WTC11 (cell line): ENCODE measurements at regions not wholly inside any gene's neighbourhood (a gene's known extent, or its start where the extent isn't known, plus 50 kb on each side); places are given as distances from the start of the nearest gene placed in this dataset.

Source experiments
- ATAC-seq: fragments of 200-7000 bp; cut with Tn5 transposase; 2 replicates; pipeline ENCODE4 v1.10.0; 2021; ENCODE audit warnings: mild to moderate bottlenecking, moderate library complexity
- CTCF ChIA-PET: fragments of 300-600 bp; sonication (Branson Sonifier 250); formaldehyde crosslinking; loops from one replicate; lab custom pipeline; 2021; ENCODE audit warnings: antibody characterized with exemption; lab: Charles Lee
- POLR2A ChIA-PET: fragments of 350-600 bp; sonication (Branson Sonifier 250); formaldehyde crosslinking; loops from one replicate; lab custom pipeline; 2021; ENCODE audit warnings: antibody characterized with exemption; lab: Charles Lee
- DNase-seq: peaks from one replicate; pipeline ENCODE4 v3.0.0; 2021; ENCODE audit warnings: low spot score
- H3K27ac Mint-ChIP-seq: 2 replicates; pipeline ENCODE4 v1.8.0; 2021; ENCODE audit warnings: mixed read lengths
- H3K27me3 Mint-ChIP-seq: 2 replicates; pipeline ENCODE4 v1.8.0; 2021; ENCODE audit warnings: low read depth, mild to moderate bottlenecking, moderate library complexity, mixed read lengths
- H3K36me3 Mint-ChIP-seq: 2 replicates; pipeline ENCODE4 v1.8.0; 2021; ENCODE audit warnings: mixed read lengths
- H3K4me1 Mint-ChIP-seq: 2 replicates; pipeline ENCODE4 v1.8.0; 2022; ENCODE audit warnings: mixed read lengths
- H3K4me3 Mint-ChIP-seq: 2 replicates; pipeline ENCODE4 v1.8.0; 2021; ENCODE audit warnings: mild to moderate bottlenecking, moderate library complexity, mixed read lengths
- H3K9me3 Mint-ChIP-seq: 2 replicates; pipeline ENCODE4 v1.8.0; 2021; ENCODE audit warnings: mixed read lengths
- ETV6 ChIP-seq: sonication (generic); formaldehyde crosslinking; IDR thresholded peaks from 2 replicates; pipeline ENCODE4 v1.8.1; 2022; ENCODE audit warnings: mild to moderate bottlenecking, missing genetic modification reagents
- GABPB1 ChIP-seq: sonication (generic); formaldehyde crosslinking; IDR thresholded peaks from 2 replicates; pipeline ENCODE4 v1.8.1; 2023; ENCODE audit warnings: mild to moderate bottlenecking, missing genetic modification reagents
- NFE2L1 ChIP-seq: sonication (generic); formaldehyde crosslinking; IDR thresholded peaks from 2 replicates; pipeline ENCODE4 v1.8.1; 2023; ENCODE audit warnings: missing genetic modification reagents
- TEAD1 ChIP-seq: sonication (generic); formaldehyde crosslinking; IDR thresholded peaks from 2 replicates; pipeline ENCODE4 v1.8.0; 2022; ENCODE audit warnings: mild to moderate bottlenecking, missing genetic modification reagents
- ZBTB21 ChIP-seq: sonication (generic); formaldehyde crosslinking; IDR thresholded peaks from 2 replicates; pipeline ENCODE4 v1.8.1; 2023; ENCODE audit warnings: mild to moderate bottlenecking, missing genetic modification reagents, borderline replicate concordance
- ZNF138 ChIP-seq: sonication (generic); formaldehyde crosslinking; conservative IDR thresholded peaks from 2 replicates; pipeline ENCODE4 v1.8.1; 2022; ENCODE audit warnings: mild to moderate bottlenecking, moderate library complexity, missing genetic modification reagents
- TF ChIP-seq, protein P1 (sequence below): fragments of 250-450 bp; sonication (Bioruptor Pico); IDR thresholded peaks from 2 replicates; pipeline ENCODE4 v1.9.0; 2021; ENCODE audit warnings: mild to moderate bottlenecking
- TF ChIP-seq, protein P2 (sequence below): sonication (generic); formaldehyde crosslinking; IDR thresholded peaks from 2 replicates; pipeline ENCODE4 v1.8.0; 2023; ENCODE audit warnings: mild to moderate bottlenecking, missing genetic modification reagents
- TF ChIP-seq, protein P3 (sequence below): fragments of 250-450 bp; sonication (Bioruptor Pico); IDR thresholded peaks from 2 replicates; pipeline ENCODE4 v1.8.0; 2021; ENCODE audit warnings: mild to moderate bottlenecking
- TF ChIP-seq, protein P4 (sequence below): sonication (generic); formaldehyde crosslinking; IDR thresholded peaks from 2 replicates; pipeline ENCODE4 v1.8.1; 2023; ENCODE audit warnings: mild to moderate bottlenecking, missing genetic modification reagents
- TF ChIP-seq, protein P5 (sequence below): fragments of 250-450 bp; sonication (Bioruptor Pico); IDR thresholded peaks from 2 replicates; pipeline ENCODE4 v1.9.0; 2021; ENCODE audit warnings: mild to moderate bottlenecking, borderline replicate concordance
- TF ChIP-seq, protein P6 (sequence below): sonication (generic); formaldehyde crosslinking; IDR thresholded peaks from 2 replicates; pipeline ENCODE4 v1.8.0; 2023; ENCODE audit warnings: missing genetic modification reagents
- TF ChIP-seq, protein P7 (sequence below): sonication (generic); formaldehyde crosslinking; IDR thresholded peaks from 2 replicates; pipeline ENCODE4 v1.8.1; 2023; ENCODE audit warnings: mild to moderate bottlenecking, missing genetic modification reagents
- TF ChIP-seq, protein P8 (sequence below): fragments of 250-450 bp; sonication (Bioruptor Pico); IDR thresholded peaks from 2 replicates; pipeline ENCODE4 v1.9.0; 2021; ENCODE audit warnings: mild to moderate bottlenecking

DNA sequence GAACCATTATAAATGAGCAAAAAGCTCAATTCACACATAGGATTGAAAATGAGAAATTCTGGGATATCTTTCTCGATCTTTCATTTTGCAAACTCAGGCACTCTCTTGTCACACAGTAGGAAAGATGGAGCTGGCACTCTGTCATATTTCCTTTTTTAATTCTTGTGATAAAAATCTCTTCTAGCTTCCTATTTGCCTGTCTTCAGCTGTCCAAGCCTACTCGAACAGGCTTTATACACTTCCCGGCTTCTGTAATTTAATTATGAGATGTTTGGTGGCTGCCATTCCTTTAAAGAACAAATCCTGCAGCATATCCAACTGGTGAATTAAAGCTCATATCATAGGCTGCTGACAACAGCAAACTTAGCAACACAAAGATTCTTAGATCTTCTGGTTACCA lies 1484.3 kb upstream of the PIK3C3 start:
- no peak for DNase-seq
- ChIA-PET POLR2A (interaction anchor here (0.6 kb wide), 1 partner anchor 644 kb away, joined by 3 read pairs; no protein-coding TSS in a partner anchor), CTCF (no interaction called here)
- no peak overlapping the region for H3K4me3 Mint-ChIP-seq
- H3K27me3 Mint-ChIP-seq = no peaks in the 10 kb centered on the region
- no peaks in the 10 kb centered on the region for H3K9me3 Mint-ChIP-seq
- no peak for ATAC-seq
- peaks cover 9% of the 10 kb centered on the region for H3K4me1 Mint-ChIP-seq
- no peak for TF ChIP-seq TEAD1 (CRISPR knock-in tag)
- no peak for TF ChIP-seq ZBTB21 (CRISPR knock-in tag)
- TF ChIP-seq, protein P1, sequence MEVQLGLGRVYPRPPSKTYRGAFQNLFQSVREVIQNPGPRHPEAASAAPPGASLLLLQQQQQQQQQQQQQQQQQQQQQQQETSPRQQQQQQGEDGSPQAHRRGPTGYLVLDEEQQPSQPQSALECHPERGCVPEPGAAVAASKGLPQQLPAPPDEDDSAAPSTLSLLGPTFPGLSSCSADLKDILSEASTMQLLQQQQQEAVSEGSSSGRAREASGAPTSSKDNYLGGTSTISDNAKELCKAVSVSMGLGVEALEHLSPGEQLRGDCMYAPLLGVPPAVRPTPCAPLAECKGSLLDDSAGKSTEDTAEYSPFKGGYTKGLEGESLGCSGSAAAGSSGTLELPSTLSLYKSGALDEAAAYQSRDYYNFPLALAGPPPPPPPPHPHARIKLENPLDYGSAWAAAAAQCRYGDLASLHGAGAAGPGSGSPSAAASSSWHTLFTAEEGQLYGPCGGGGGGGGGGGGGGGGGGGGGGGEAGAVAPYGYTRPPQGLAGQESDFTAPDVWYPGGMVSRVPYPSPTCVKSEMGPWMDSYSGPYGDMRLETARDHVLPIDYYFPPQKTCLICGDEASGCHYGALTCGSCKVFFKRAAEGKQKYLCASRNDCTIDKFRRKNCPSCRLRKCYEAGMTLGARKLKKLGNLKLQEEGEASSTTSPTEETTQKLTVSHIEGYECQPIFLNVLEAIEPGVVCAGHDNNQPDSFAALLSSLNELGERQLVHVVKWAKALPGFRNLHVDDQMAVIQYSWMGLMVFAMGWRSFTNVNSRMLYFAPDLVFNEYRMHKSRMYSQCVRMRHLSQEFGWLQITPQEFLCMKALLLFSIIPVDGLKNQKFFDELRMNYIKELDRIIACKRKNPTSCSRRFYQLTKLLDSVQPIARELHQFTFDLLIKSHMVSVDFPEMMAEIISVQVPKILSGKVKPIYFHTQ (CRISPR knock-in tag) = no peak
- TF ChIP-seq, protein P2, sequence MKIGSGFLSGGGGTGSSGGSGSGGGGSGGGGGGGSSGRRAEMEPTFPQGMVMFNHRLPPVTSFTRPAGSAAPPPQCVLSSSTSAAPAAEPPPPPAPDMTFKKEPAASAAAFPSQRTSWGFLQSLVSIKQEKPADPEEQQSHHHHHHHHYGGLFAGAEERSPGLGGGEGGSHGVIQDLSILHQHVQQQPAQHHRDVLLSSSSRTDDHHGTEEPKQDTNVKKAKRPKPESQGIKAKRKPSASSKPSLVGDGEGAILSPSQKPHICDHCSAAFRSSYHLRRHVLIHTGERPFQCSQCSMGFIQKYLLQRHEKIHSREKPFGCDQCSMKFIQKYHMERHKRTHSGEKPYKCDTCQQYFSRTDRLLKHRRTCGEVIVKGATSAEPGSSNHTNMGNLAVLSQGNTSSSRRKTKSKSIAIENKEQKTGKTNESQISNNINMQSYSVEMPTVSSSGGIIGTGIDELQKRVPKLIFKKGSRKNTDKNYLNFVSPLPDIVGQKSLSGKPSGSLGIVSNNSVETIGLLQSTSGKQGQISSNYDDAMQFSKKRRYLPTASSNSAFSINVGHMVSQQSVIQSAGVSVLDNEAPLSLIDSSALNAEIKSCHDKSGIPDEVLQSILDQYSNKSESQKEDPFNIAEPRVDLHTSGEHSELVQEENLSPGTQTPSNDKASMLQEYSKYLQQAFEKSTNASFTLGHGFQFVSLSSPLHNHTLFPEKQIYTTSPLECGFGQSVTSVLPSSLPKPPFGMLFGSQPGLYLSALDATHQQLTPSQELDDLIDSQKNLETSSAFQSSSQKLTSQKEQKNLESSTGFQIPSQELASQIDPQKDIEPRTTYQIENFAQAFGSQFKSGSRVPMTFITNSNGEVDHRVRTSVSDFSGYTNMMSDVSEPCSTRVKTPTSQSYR (CRISPR knock-in tag) = no peak
- no peak for TF ChIP-seq ETV6
- TF ChIP-seq, protein P3, sequence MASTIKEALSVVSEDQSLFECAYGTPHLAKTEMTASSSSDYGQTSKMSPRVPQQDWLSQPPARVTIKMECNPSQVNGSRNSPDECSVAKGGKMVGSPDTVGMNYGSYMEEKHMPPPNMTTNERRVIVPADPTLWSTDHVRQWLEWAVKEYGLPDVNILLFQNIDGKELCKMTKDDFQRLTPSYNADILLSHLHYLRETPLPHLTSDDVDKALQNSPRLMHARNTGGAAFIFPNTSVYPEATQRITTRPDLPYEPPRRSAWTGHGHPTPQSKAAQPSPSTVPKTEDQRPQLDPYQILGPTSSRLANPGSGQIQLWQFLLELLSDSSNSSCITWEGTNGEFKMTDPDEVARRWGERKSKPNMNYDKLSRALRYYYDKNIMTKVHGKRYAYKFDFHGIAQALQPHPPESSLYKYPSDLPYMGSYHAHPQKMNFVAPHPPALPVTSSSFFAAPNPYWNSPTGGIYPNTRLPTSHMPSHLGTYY = no peak
- TF ChIP-seq, protein P4, sequence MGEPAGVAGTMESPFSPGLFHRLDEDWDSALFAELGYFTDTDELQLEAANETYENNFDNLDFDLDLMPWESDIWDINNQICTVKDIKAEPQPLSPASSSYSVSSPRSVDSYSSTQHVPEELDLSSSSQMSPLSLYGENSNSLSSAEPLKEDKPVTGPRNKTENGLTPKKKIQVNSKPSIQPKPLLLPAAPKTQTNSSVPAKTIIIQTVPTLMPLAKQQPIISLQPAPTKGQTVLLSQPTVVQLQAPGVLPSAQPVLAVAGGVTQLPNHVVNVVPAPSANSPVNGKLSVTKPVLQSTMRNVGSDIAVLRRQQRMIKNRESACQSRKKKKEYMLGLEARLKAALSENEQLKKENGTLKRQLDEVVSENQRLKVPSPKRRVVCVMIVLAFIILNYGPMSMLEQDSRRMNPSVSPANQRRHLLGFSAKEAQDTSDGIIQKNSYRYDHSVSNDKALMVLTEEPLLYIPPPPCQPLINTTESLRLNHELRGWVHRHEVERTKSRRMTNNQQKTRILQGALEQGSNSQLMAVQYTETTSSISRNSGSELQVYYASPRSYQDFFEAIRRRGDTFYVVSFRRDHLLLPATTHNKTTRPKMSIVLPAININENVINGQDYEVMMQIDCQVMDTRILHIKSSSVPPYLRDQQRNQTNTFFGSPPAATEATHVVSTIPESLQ = no peak
- TF ChIP-seq, all 79 proteins: peak for 0
- Mint-ChIP-seq H3K27ac (no peak overlapping the region), H3K36me3 (no peaks in the 10 kb centered on the region)

DNA sequence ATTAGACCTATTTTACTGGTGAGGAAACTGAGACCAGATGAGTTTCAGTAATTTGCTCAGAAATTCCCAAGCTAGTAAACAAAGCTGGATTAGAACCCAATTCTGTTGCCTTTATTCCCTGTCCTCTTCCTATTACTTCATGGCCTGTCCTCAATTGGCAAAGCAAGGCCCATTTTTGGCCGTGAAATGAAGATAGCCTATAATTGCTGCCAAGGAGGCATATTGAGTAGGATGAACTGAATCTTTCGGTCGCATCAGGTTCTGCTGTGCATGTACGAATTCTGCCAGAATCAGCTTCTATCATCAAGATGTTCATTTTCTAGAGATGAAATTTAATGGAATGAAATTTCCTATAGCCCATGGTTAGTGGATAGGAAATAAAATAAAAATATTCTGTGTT lies 1485.2 kb upstream of the PIK3C3 start:
- H3K27ac Mint-ChIP-seq = no peak overlapping the region
- H3K9me3 Mint-ChIP-seq = no peaks in the 10 kb centered on the region
- ATAC-seq (no peak), DNase-seq (no peak)
- H3K4me1 Mint-ChIP-seq = peaks cover 9% of the 10 kb centered on the region
- ChIA-PET POLR2A (interaction anchor here (0.6 kb wide), 1 partner anchor 645 kb away, joined by 3 read pairs; no protein-coding TSS in a partner anchor), CTCF (no interaction called here)
- H3K36me3 Mint-ChIP-seq = no peaks in the 10 kb centered on the region
- no peak overlapping the region for H3K4me3 Mint-ChIP-seq
- H3K27me3 Mint-ChIP-seq = no peaks in the 10 kb centered on the region
- TF ChIP-seq, protein P5, sequence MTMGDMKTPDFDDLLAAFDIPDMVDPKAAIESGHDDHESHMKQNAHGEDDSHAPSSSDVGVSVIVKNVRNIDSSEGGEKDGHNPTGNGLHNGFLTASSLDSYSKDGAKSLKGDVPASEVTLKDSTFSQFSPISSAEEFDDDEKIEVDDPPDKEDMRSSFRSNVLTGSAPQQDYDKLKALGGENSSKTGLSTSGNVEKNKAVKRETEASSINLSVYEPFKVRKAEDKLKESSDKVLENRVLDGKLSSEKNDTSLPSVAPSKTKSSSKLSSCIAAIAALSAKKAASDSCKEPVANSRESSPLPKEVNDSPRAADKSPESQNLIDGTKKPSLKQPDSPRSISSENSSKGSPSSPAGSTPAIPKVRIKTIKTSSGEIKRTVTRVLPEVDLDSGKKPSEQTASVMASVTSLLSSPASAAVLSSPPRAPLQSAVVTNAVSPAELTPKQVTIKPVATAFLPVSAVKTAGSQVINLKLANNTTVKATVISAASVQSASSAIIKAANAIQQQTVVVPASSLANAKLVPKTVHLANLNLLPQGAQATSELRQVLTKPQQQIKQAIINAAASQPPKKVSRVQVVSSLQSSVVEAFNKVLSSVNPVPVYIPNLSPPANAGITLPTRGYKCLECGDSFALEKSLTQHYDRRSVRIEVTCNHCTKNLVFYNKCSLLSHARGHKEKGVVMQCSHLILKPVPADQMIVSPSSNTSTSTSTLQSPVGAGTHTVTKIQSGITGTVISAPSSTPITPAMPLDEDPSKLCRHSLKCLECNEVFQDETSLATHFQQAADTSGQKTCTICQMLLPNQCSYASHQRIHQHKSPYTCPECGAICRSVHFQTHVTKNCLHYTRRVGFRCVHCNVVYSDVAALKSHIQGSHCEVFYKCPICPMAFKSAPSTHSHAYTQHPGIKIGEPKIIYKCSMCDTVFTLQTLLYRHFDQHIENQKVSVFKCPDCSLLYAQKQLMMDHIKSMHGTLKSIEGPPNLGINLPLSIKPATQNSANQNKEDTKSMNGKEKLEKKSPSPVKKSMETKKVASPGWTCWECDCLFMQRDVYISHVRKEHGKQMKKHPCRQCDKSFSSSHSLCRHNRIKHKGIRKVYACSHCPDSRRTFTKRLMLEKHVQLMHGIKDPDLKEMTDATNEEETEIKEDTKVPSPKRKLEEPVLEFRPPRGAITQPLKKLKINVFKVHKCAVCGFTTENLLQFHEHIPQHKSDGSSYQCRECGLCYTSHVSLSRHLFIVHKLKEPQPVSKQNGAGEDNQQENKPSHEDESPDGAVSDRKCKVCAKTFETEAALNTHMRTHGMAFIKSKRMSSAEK (CRISPR knock-in tag) = no peak
- TF ChIP-seq ZNF138 (CRISPR knock-in tag) = no peak
- no peak for TF ChIP-seq GABPB1 (CRISPR knock-in tag)
- TF ChIP-seq, protein P1 (CRISPR knock-in tag) = no peak
- TF ChIP-seq, protein P6, sequence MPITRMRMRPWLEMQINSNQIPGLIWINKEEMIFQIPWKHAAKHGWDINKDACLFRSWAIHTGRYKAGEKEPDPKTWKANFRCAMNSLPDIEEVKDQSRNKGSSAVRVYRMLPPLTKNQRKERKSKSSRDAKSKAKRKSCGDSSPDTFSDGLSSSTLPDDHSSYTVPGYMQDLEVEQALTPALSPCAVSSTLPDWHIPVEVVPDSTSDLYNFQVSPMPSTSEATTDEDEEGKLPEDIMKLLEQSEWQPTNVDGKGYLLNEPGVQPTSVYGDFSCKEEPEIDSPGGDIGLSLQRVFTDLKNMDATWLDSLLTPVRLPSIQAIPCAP (CRISPR knock-in tag) = no peak
- TF ChIP-seq, protein P7, sequence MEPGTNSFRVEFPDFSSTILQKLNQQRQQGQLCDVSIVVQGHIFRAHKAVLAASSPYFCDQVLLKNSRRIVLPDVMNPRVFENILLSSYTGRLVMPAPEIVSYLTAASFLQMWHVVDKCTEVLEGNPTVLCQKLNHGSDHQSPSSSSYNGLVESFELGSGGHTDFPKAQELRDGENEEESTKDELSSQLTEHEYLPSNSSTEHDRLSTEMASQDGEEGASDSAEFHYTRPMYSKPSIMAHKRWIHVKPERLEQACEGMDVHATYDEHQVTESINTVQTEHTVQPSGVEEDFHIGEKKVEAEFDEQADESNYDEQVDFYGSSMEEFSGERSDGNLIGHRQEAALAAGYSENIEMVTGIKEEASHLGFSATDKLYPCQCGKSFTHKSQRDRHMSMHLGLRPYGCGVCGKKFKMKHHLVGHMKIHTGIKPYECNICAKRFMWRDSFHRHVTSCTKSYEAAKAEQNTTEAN (CRISPR knock-in tag) = no peak
- TF ChIP-seq ETV6 = no peak
- no peak for TF ChIP-seq NFE2L1 (CRISPR knock-in tag)
- TF ChIP-seq, protein P8, sequence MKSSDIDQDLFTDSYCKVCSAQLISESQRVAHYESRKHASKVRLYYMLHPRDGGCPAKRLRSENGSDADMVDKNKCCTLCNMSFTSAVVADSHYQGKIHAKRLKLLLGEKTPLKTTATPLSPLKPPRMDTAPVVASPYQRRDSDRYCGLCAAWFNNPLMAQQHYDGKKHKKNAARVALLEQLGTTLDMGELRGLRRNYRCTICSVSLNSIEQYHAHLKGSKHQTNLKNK (CRISPR knock-in tag) = no peak
